ENCODE measurements at regions not wholly inside any gene's neighbourhood (a gene's known extent, or its start where the extent isn't known, plus 50 kb on each side); places are given as distances from the start of the nearest gene placed in this dataset.
"Not testable (repeated sequence)": the region's sequence is repeated elsewhere in the genome, so short reads cannot be mapped to it uniquely, and the experiment has no call there.

GRCh38 chr6:73929405-73929804 is 233.4 kb downstream of the CD109 start:
- TF ChIP-seq SMC3 (conservative IDR thresholded peaks at IDR 0.05; ENCODE audit: poor library complexity): no peak
- no peak for TF ChIP-seq POLR2AphosphoS5 (IDR thresholded peaks at IDR 0.05)
- no peak for TF ChIP-seq CTCF (IDR thresholded peaks at IDR 0.05; ENCODE audit: poor library complexity, severe bottlenecking)
- TF ChIP-seq EZH2 (IDR thresholded peaks at IDR 0.05; ENCODE audit: borderline replicate concordance, insufficient read depth, low read length, poor library complexity, severe bottlenecking): no peak
- H3K4me3 ChIP-seq (ENCODE audit: low read length): no peak overlapping the region
- H3K4me2 ChIP-seq (ENCODE audit: low read length): no peak overlapping the region
- no peaks in the 10 kb centered on the region for H3F3A ChIP-seq (ENCODE audit: insufficient read depth, low read length, poor library complexity, severe bottlenecking)
- H3K27ac ChIP-seq (ENCODE audit: low read length): no peak overlapping the region
- H2AFZ ChIP-seq (ENCODE audit: low read depth, low read length): no peak overlapping the region
- no peaks in the 10 kb centered on the region for H3K9me2 ChIP-seq (ENCODE audit: insufficient read depth, low read length)
- H3K9me3 ChIP-seq (ENCODE audit: low read length): no peaks in the 10 kb centered on the region
- no peaks in the 10 kb centered on the region for H3K27me3 ChIP-seq (ENCODE audit: insufficient read depth, low read depth, low read length)
- H4K20me1 ChIP-seq (ENCODE audit: insufficient read depth): no peaks in the 10 kb centered on the region
- H3K9ac ChIP-seq (ENCODE audit: low read length): no peak overlapping the region
- no peaks in the 10 kb centered on the region for H3K79me2 ChIP-seq (replicated peaks; ENCODE audit: insufficient read depth, low read length)
- no peaks in the 10 kb centered on the region for H3K36me3 ChIP-seq (ENCODE audit: insufficient read depth, low read length)

- Histone ChIP-seq H3K4me2 (ENCODE audit: low read length) (no peak overlapping the region), H3K27me3 (ENCODE audit: insufficient read depth, low read depth, low read length) (no peaks in the 10 kb centered on the region), H3K27ac (ENCODE audit: low read length) (no peak overlapping the region), H3K4me3 (ENCODE audit: low read length) (no peak overlapping the region), H3K9me3 (ENCODE audit: low read length) (no peaks in the 10 kb centered on the region), H3K79me2 (replicated peaks; ENCODE audit: insufficient read depth, low read length) (no peaks in the 10 kb centered on the region), H3K36me3 (ENCODE audit: insufficient read depth, low read length) (no peaks in the 10 kb centered on the region), H3K9ac (ENCODE audit: low read length) (no peak overlapping the region), H2AFZ (ENCODE audit: low read depth, low read length) (no peak overlapping the region), H3F3A (ENCODE audit: insufficient read depth, low read length, poor library complexity, severe bottlenecking) (no peaks in the 10 kb centered on the region), H4K20me1 (ENCODE audit: insufficient read depth) (no peaks in the 10 kb centered on the region), H3K9me2 (ENCODE audit: insufficient read depth, low read length) (no peaks in the 10 kb centered on the region)
- no peak for TF ChIP-seq CTCF (IDR thresholded peaks at IDR 0.05; ENCODE audit: poor library complexity, severe bottlenecking)
- no peak for TF ChIP-seq TAF1 (IDR thresholded peaks at IDR 0.05; ENCODE audit: low read depth)
- TF ChIP-seq MXI1 (conservative IDR thresholded peaks at IDR 0.05; ENCODE audit: poor library complexity, severe bottlenecking): no peak
- TF ChIP-seq SMC3 (conservative IDR thresholded peaks at IDR 0.05; ENCODE audit: poor library complexity): no peak
- no peak for TF ChIP-seq RAD21 (conservative IDR thresholded peaks at IDR 0.05)
Observed at GRCh38 chr6:73927421-73927820, 231.4 kb downstream of the CD109 start.

- not testable (repeated sequence) for H3K9me2 ChIP-seq (ENCODE audit: insufficient read depth, low read length); H3K79me2 ChIP-seq (replicated peaks; ENCODE audit: insufficient read depth, low read length); H3K4me2 ChIP-seq (ENCODE audit: low read length); H4K20me1 ChIP-seq (ENCODE audit: insufficient read depth); H2AFZ ChIP-seq (ENCODE audit: low read depth, low read length); H3K4me3 ChIP-seq (ENCODE audit: low read length); H3K9me3 ChIP-seq (ENCODE audit: low read length); H3K36me3 ChIP-seq (ENCODE audit: insufficient read depth, low read length); H3F3A ChIP-seq (ENCODE audit: insufficient read depth, low read length, poor library complexity, severe bottlenecking); H3K9ac ChIP-seq (ENCODE audit: low read length); H3K27me3 ChIP-seq (ENCODE audit: insufficient read depth, low read depth, low read length); H3K27ac ChIP-seq (ENCODE audit: low read length)
Observed at GRCh38 chr6:73925703-73926102, 229.7 kb downstream of the CD109 start.

Data from neural cell (in vitro differentiated cells).